Osteoblast (primary cell): ENCODE measurements at regions not wholly inside any gene's neighbourhood (a gene's known extent, or its start where the extent isn't known, plus 50 kb on each side); places are given as distances from the start of the nearest gene placed in this dataset.
A peak's percentile ranks its signal among the peaks of the same experiment; 100 is the strongest.

Experiments
- DNase-seq: peaks from one replicate; pipeline ENCODE4 v3.0.0; 2011; ENCODE audit warnings: low spot score, mixed read lengths; ENCODE audit not compliant: insufficient read length; ENCODE audit errors: missing footprints
- H2AFZ ChIP-seq: 2 replicates; pipeline ENCODE4 v1.6.0; 2011; ENCODE audit warnings: mild to moderate bottlenecking, low read length
- H3K27ac ChIP-seq: 2 replicates; pipeline ENCODE4 v1.5.1; 2011; ENCODE audit warnings: mild to moderate bottlenecking, low read depth, low read length, moderate library complexity
- H3K27me3 ChIP-seq: 2 replicates; pipeline ENCODE4 v1.6.0; 2012; ENCODE audit warnings: mild to moderate bottlenecking, control low read depth, inconsistent platforms, low read length, moderate library complexity; ENCODE audit not compliant: insufficient read depth
- H3K36me3 ChIP-seq: 2 replicates; pipeline ENCODE4 v1.5.1; 2011; ENCODE audit warnings: mild to moderate bottlenecking, low read length, control low read depth, moderate library complexity; ENCODE audit not compliant: insufficient read depth
- H3K4me1 ChIP-seq: 2 replicates; pipeline ENCODE4 v1.5.1; 2011; ENCODE audit warnings: mild to moderate bottlenecking, low read length, control low read depth, moderate library complexity; ENCODE audit not compliant: insufficient read depth
- H3K4me2 ChIP-seq: 2 replicates; pipeline ENCODE4 v1.6.0; 2011; ENCODE audit warnings: mild to moderate bottlenecking, low read length; ENCODE audit not compliant: insufficient read depth
- H3K4me3 ChIP-seq: fragments of 200-600 bp; sonication (generic); 3 replicates; pipeline ENCODE4 v1.5.1; 2012; ENCODE audit warnings: mild to moderate bottlenecking, low read length, inconsistent platforms; ENCODE audit not compliant: insufficient read depth
- H3K79me2 ChIP-seq: 2 replicates; pipeline ENCODE4 v1.6.0; 2012; ENCODE audit warnings: mild to moderate bottlenecking, low read length, control low read depth, inconsistent platforms; ENCODE audit not compliant: insufficient read depth
- H3K9me3 ChIP-seq: 2 replicates; pipeline ENCODE4 v1.5.1; 2011; ENCODE audit warnings: low read depth, low read length, control low read depth
- H4K20me1 ChIP-seq: 2 replicates; pipeline ENCODE4 v1.6.0; 2012; ENCODE audit warnings: mild to moderate bottlenecking, low read length, control low read depth; ENCODE audit not compliant: insufficient read depth
- TF ChIP-seq, protein P1 (sequence below): IDR thresholded peaks from 2 replicates; pipeline ENCODE4 v1.5.1; 2011; ENCODE audit warnings: mild to moderate bottlenecking, low read depth, low read length, moderate library complexity; ENCODE audit errors: extremely low read depth

DNA sequence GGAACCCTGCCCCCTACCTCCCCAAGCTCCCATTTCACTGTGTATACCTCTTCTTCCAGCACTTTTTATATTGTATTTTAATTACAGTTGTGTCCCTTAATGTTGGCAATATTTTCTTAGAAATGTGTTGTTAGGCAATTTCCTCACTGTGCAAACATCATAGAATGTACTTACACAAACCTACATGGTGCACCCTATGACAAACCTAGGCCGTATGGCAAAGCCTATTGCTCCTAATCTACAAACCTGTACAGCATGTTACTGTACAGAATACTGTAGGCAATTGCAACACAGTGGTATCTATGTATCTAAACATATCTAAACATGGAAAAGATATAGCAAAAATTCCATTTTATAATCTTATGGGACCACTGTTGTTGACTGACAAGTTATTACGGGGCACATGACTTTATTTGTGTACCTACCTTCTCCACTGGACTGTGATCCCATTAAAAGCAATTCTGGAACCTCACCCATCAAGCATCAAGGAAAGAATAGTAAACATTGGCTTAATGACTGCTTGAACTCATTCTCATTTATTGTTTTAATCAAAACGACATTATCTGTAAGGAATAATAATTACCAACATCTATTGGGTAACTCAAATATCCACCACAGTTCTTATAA is 1641.5 kb upstream of the ZEB2 start:
- H3K36me3 ChIP-seq = no peaks in the 10 kb centered on the region
- no peaks in the 10 kb centered on the region for H3K9me3 ChIP-seq
- no peaks in the 10 kb centered on the region for H3K79me2 ChIP-seq
- H3K27me3 ChIP-seq = no peaks in the 10 kb centered on the region
- H3K4me3 ChIP-seq = no peak overlapping the region
- H4K20me1 ChIP-seq = no peaks in the 10 kb centered on the region
- no peak overlapping the region for H3K27ac ChIP-seq
- H2AFZ ChIP-seq = no peak overlapping the region
- DNase-seq = no peak
- no peak overlapping the region for H3K4me2 ChIP-seq
- TF ChIP-seq, protein P1, sequence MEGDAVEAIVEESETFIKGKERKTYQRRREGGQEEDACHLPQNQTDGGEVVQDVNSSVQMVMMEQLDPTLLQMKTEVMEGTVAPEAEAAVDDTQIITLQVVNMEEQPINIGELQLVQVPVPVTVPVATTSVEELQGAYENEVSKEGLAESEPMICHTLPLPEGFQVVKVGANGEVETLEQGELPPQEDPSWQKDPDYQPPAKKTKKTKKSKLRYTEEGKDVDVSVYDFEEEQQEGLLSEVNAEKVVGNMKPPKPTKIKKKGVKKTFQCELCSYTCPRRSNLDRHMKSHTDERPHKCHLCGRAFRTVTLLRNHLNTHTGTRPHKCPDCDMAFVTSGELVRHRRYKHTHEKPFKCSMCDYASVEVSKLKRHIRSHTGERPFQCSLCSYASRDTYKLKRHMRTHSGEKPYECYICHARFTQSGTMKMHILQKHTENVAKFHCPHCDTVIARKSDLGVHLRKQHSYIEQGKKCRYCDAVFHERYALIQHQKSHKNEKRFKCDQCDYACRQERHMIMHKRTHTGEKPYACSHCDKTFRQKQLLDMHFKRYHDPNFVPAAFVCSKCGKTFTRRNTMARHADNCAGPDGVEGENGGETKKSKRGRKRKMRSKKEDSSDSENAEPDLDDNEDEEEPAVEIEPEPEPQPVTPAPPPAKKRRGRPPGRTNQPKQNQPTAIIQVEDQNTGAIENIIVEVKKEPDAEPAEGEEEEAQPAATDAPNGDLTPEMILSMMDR = no peak
- no peaks in the 10 kb centered on the region for H3K4me1 ChIP-seq

- H3K9me3 ChIP-seq = no peaks in the 10 kb centered on the region
- no peak overlapping the region for H2AFZ ChIP-seq
- TF ChIP-seq, protein P1 = no peak
- H3K36me3 ChIP-seq = no peaks in the 10 kb centered on the region
- DNase-seq = no peak
- no peak overlapping the region for H3K4me2 ChIP-seq
- H4K20me1 ChIP-seq = no peaks in the 10 kb centered on the region
- H3K4me1 ChIP-seq = no peaks in the 10 kb centered on the region
- H3K27ac ChIP-seq = no peak overlapping the region
- no peaks in the 10 kb centered on the region for H3K27me3 ChIP-seq
- no peak overlapping the region for H3K4me3 ChIP-seq
- H3K79me2 ChIP-seq = no peaks in the 10 kb centered on the region
These were observed 1638.3 kb upstream of the ZEB2 start for GRCh38 chr2:146158072-146158674.

- DNase-seq = no peak
These were observed 1627.6 kb upstream of the ZEB2 start for GRCh38 chr2:146147448-146148012.

DNA sequence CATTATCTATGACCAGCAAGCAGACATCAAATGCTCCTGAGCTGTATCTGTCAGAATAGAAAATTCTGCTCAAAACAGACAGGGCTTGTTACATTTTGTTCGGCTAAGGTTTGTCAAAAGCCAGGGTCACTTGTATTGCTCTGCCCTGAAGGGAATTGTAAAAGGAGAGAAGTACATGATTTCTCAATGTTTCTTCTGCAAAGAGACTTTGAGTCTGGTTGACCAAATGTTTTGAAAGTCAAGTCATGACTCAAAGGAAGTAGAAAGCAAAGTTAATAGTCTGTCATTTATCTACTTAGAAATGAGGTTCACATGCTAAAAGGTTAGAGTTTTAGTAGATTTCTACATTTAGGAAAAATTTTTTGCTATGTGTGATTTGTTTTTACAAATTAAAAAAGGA is 1624.1 kb upstream of the ZEB2 start:
- H3K27ac ChIP-seq = no peak overlapping the region

More at GRCh38 chr2:146147448-146148012, 1627.6 kb upstream of the ZEB2 start:
- Histone ChIP-seq H3K79me2 (no peaks in the 10 kb centered on the region), H3K4me3 (no peak overlapping the region), H3K27me3 (no peaks in the 10 kb centered on the region), H2AFZ (peak overlapping the region; percentile 26), H3K27ac (no peak overlapping the region), H4K20me1 (no peaks in the 10 kb centered on the region), H3K4me2 (no peak overlapping the region), H3K4me1 (no peaks in the 10 kb centered on the region), H3K9me3 (no peaks in the 10 kb centered on the region), H3K36me3 (no peaks in the 10 kb centered on the region)
- TF ChIP-seq, protein P1 = peak; percentile 22

More for the DNA sequence above, 1624.1 kb upstream of the ZEB2 start:
- Histone ChIP-seq H4K20me1 (no peaks in the 10 kb centered on the region), H2AFZ (no peak overlapping the region), H3K9me3 (no peaks in the 10 kb centered on the region), H3K4me2 (no peak overlapping the region), H3K4me1 (no peaks in the 10 kb centered on the region), H3K79me2 (no peaks in the 10 kb centered on the region), H3K4me3 (no peak overlapping the region), H3K27me3 (no peaks in the 10 kb centered on the region), H3K36me3 (no peaks in the 10 kb centered on the region)
- TF ChIP-seq, protein P1 = no peak
- peak; percentile 15 for DNase-seq
